Calu3 (cell line): ENCODE measurements at regions not wholly inside any gene's neighbourhood (a gene's known extent, or its start where the extent isn't known, plus 50 kb on each side); places are given as distances from the start of the nearest gene placed in this dataset.

Experiments used
- BruUV-seq: library from RNA; stranded (reverse); fragments of 400-500 nt; replicated peaks from 2 replicates; lab custom pipeline; 2021; lab: Mats Ljungman, UMichigan
- CTCF ChIA-PET: fragments of 300-600 bp; sonication (Branson Sonifier 250); formaldehyde crosslinking; loops from one replicate; lab custom pipeline; 2022; ENCODE audit warnings: antibody characterized with exemption; lab: Charles Lee
- DNase-seq: peaks from one replicate; pipeline ENCODE4 v3.0.0; 2022
- H3K27ac Mint-ChIP-seq: one replicate; pipeline ENCODE4 v1.8.0; 2022; ENCODE audit warnings: mixed read lengths; ENCODE audit not compliant: unreplicated experiment
- H3K27me3 Mint-ChIP-seq: one replicate; pipeline ENCODE4 v1.8.0; 2022; ENCODE audit warnings: mixed read lengths; ENCODE audit not compliant: unreplicated experiment
- H3K36me3 Mint-ChIP-seq: one replicate; pipeline ENCODE4 v1.8.0; 2022; ENCODE audit warnings: mild to moderate bottlenecking, moderate library complexity, mixed read lengths; ENCODE audit not compliant: insufficient read depth, unreplicated experiment
- H3K4me1 Mint-ChIP-seq: one replicate; pipeline ENCODE4 v1.8.0; 2022; ENCODE audit warnings: mild to moderate bottlenecking, low read depth, mixed read lengths; ENCODE audit not compliant: unreplicated experiment
- H3K4me3 Mint-ChIP-seq: one replicate; pipeline ENCODE4 v1.8.0; 2022; ENCODE audit warnings: mild to moderate bottlenecking, low read depth, moderate library complexity, mixed read lengths; ENCODE audit not compliant: unreplicated experiment
- H3K9me3 Mint-ChIP-seq: one replicate; pipeline ENCODE4 v1.8.0; 2022; ENCODE audit warnings: low read depth, mixed read lengths; ENCODE audit not compliant: unreplicated experiment
- intact Hi-C: fragments of 100-400 bp; cut with micrococcal nuclease; formaldehyde crosslinking; loops from one replicate; pipeline ENCODE4 v1.10.0; 2022; ENCODE audit not compliant: unreplicated experiment
- TF ChIP-seq, protein P1 (sequence below): fragments of 200-600 bp; IDR thresholded peaks from one replicate; pipeline ENCODE4 v1.8.0; 2022; ENCODE audit warnings: antibody characterized with exemption; ENCODE audit not compliant: unreplicated experiment

- Mint-ChIP-seq H3K36me3 (no peaks in the 10 kb centered on the region), H3K9me3 (no peaks in the 10 kb centered on the region), H3K4me1 (no peaks in the 10 kb centered on the region), H3K27me3 (no peaks in the 10 kb centered on the region), H3K27ac (no peak overlapping the region), H3K4me3 (no peak overlapping the region)
- CTCF ChIA-PET = no interaction called here
- BruUV-seq = no TSS peak
- no peak for DNase-seq
- intact Hi-C loops = no loop called here
- TF ChIP-seq, protein P1, sequence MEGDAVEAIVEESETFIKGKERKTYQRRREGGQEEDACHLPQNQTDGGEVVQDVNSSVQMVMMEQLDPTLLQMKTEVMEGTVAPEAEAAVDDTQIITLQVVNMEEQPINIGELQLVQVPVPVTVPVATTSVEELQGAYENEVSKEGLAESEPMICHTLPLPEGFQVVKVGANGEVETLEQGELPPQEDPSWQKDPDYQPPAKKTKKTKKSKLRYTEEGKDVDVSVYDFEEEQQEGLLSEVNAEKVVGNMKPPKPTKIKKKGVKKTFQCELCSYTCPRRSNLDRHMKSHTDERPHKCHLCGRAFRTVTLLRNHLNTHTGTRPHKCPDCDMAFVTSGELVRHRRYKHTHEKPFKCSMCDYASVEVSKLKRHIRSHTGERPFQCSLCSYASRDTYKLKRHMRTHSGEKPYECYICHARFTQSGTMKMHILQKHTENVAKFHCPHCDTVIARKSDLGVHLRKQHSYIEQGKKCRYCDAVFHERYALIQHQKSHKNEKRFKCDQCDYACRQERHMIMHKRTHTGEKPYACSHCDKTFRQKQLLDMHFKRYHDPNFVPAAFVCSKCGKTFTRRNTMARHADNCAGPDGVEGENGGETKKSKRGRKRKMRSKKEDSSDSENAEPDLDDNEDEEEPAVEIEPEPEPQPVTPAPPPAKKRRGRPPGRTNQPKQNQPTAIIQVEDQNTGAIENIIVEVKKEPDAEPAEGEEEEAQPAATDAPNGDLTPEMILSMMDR = no peak
Measured at GRCh38 chr13:97520061-97520460, 86.1 kb downstream of the RAP2A start.

GRCh38 chr13:97520866-97521265 is 86.9 kb downstream of the RAP2A start:
- CTCF ChIA-PET = no interaction called here
- no TSS peak for BruUV-seq

DNA sequence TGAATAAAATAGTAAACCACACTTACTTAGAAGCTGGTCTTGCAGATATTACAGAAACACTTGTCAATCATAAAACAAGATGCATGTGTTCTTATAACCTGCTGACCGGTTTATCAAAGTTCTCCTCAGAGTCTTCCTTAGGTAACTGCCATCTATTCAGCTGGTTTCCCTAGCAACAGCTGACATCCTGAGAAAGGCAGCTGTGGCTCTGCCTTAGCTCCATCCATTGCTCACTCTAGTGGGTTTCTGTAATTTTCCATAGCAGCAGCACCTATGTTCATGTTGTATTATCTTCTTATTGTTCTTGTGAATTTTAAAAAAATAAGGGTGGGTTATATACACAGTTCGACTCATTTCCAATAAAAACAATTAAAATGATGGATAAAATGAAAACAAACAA is 87.8 kb downstream of the RAP2A start:
- DNase-seq = no peak
- TF ChIP-seq, protein P1 = no peak
- Mint-ChIP-seq H3K36me3 (no peaks in the 10 kb centered on the region), H3K27me3 (no peaks in the 10 kb centered on the region), H3K27ac (no peak overlapping the region), H3K9me3 (no peaks in the 10 kb centered on the region), H3K4me1 (no peaks in the 10 kb centered on the region), H3K4me3 (no peak overlapping the region)
- CTCF ChIA-PET = no interaction called here
- BruUV-seq = no TSS peak
- intact Hi-C loops = no loop called here

More at GRCh38 chr13:97520866-97521265, 86.9 kb downstream of the RAP2A start:
- intact Hi-C loops = no loop called here
- Mint-ChIP-seq H3K27me3 (no peaks in the 10 kb centered on the region), H3K4me3 (no peak overlapping the region), H3K4me1 (no peaks in the 10 kb centered on the region), H3K36me3 (no peaks in the 10 kb centered on the region), H3K9me3 (no peaks in the 10 kb centered on the region), H3K27ac (no peak overlapping the region)
- no peak for DNase-seq
- TF ChIP-seq, protein P1 = no peak

GRCh38 chr13:97522243-97522642 is 88.3 kb downstream of the RAP2A start:
- Mint-ChIP-seq H3K4me3 (no peak overlapping the region), H3K27me3 (no peaks in the 10 kb centered on the region)
- intact Hi-C loops = no loop called here

More at GRCh38 chr13:97522243-97522642, 88.3 kb downstream of the RAP2A start:
- no peaks in the 10 kb centered on the region for H3K36me3 Mint-ChIP-seq
- H3K9me3 Mint-ChIP-seq = no peaks in the 10 kb centered on the region
- H3K27ac Mint-ChIP-seq = no peak overlapping the region
- BruUV-seq = no TSS peak
- TF ChIP-seq, protein P1 = no peak
- no peaks in the 10 kb centered on the region for H3K4me1 Mint-ChIP-seq
- no peak for DNase-seq
- CTCF ChIA-PET = no interaction called here
